KMS-11 (cell line): ENCODE measurements at regions not wholly inside any gene's neighbourhood (a gene's known extent, or its start where the extent isn't known, plus 50 kb on each side); places are given as distances from the start of the nearest gene placed in this dataset.

Source experiments
- H2AFZ ChIP-seq: fragments of 200-600 bp; sonication (generic); 2 replicates; pipeline ENCODE4 v1.6.1; 2016; ENCODE audit warnings: antibody characterized with exemption, mixed run types, low read depth
- H3K27ac ChIP-seq: fragments of 200-600 bp; sonication (generic); 2 replicates; pipeline ENCODE4 v1.6.1; 2016; ENCODE audit warnings: mild to moderate bottlenecking, mixed run types
- H3K27me3 ChIP-seq: fragments of 200-600 bp; sonication (generic); 2 replicates; pipeline ENCODE4 v1.6.1; 2017; ENCODE audit warnings: mild to moderate bottlenecking, low read depth, mixed run types, moderate library complexity; ENCODE audit not compliant: insufficient read depth
- H3K36me3 ChIP-seq: fragments of 200-600 bp; sonication (generic); 2 replicates; pipeline ENCODE4 v1.6.1; 2017; ENCODE audit warnings: mild to moderate bottlenecking, mixed run types; ENCODE audit not compliant: insufficient read depth
- H3K4me1 ChIP-seq: fragments of 200-600 bp; sonication (generic); 2 replicates; pipeline ENCODE4 v1.6.1; 2016; ENCODE audit warnings: mild to moderate bottlenecking, low read depth, mixed run types; ENCODE audit not compliant: poor library complexity, severe bottlenecking
- H3K4me2 ChIP-seq: fragments of 200-600 bp; sonication (generic); 2 replicates; pipeline ENCODE4 v1.7.0; 2016; ENCODE audit warnings: mild to moderate bottlenecking, mixed run types
- H3K4me3 ChIP-seq: fragments of 200-600 bp; sonication (generic); IDR thresholded peaks from 2 replicates; pipeline ENCODE4 v1.6.1; 2017; ENCODE audit warnings: low read depth, low read length, mixed read lengths; ENCODE audit not compliant: insufficient read depth
- H3K79me2 ChIP-seq: fragments of 200-600 bp; sonication (generic); 2 replicates; pipeline ENCODE4 v1.6.1; 2016; ENCODE audit warnings: low read depth, mixed run types; ENCODE audit not compliant: insufficient read depth
- H3K9ac ChIP-seq: fragments of 200-600 bp; sonication (generic); 2 replicates; pipeline ENCODE4 v1.6.1; 2016; ENCODE audit warnings: mild to moderate bottlenecking, mixed run types
- H4K20me1 ChIP-seq: fragments of 200-600 bp; sonication (generic); 2 replicates; pipeline ENCODE4 v1.6.1; 2016; ENCODE audit warnings: mild to moderate bottlenecking, mixed run types; ENCODE audit not compliant: insufficient read depth
- TF ChIP-seq, protein P1 (sequence below): fragments of 200-600 bp; sonication (generic); conservative IDR thresholded peaks from 2 replicates; pipeline ENCODE4 v1.6.1; 2017; ENCODE audit warnings: low read depth, mild to moderate bottlenecking, antibody characterized with exemption, low read length, moderate library complexity, mixed read lengths

DNA sequence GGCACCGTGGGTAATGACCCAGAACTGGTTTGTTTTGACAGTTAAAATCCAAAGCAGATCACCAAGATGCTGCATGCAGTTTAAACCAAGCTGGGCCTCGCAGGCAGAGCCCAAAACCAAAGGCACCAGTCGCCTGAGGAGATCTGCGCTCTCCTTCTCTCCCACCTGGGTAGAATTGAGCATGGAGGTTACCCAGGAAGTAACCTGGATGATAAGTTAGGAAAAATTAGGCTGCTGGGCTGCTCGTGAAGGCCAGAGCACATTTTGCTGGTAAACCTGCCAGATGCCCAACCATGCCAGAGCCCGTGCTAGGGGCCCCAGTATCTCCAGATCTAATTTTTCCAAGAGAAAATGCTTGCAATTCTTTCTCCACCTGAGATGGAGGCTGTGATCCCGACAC lies 388.3 kb upstream of the MGMT start:
- Histone ChIP-seq H3K4me3 (no peak overlapping the region), H3K4me2 (no peak overlapping the region), H3K4me1 (peaks cover 15% of the 10 kb centered on the region), H2AFZ (no peak overlapping the region), H3K27me3 (no peaks in the 10 kb centered on the region), H3K79me2 (no peaks in the 10 kb centered on the region), H4K20me1 (no peaks in the 10 kb centered on the region), H3K36me3 (no peaks in the 10 kb centered on the region), H3K9ac (no peak overlapping the region), H3K27ac (no peak overlapping the region)
- TF ChIP-seq, protein P1, sequence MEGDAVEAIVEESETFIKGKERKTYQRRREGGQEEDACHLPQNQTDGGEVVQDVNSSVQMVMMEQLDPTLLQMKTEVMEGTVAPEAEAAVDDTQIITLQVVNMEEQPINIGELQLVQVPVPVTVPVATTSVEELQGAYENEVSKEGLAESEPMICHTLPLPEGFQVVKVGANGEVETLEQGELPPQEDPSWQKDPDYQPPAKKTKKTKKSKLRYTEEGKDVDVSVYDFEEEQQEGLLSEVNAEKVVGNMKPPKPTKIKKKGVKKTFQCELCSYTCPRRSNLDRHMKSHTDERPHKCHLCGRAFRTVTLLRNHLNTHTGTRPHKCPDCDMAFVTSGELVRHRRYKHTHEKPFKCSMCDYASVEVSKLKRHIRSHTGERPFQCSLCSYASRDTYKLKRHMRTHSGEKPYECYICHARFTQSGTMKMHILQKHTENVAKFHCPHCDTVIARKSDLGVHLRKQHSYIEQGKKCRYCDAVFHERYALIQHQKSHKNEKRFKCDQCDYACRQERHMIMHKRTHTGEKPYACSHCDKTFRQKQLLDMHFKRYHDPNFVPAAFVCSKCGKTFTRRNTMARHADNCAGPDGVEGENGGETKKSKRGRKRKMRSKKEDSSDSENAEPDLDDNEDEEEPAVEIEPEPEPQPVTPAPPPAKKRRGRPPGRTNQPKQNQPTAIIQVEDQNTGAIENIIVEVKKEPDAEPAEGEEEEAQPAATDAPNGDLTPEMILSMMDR = no peak

DNA sequence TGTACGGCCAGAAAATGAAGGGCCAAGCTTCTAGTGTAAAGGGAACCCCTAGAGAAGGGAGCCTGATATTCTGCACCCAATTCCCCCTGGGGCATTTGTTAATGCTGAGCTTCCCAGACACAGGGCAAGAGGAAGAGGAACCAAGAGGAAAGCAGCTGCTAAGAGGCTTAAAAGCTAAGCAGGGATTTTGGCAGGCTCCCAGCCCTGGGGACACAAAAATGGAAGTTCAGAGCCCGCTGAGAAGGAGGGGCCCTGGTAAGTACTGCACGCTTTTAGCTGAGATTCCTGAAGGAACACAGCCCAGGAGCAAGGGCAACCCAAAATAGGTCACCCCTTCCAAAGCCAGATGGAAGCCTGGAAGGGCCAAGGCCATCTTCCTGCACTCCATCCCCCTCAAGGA lies 387.3 kb upstream of the MGMT start:
- no peak overlapping the region for H3K4me3 ChIP-seq

DNA sequence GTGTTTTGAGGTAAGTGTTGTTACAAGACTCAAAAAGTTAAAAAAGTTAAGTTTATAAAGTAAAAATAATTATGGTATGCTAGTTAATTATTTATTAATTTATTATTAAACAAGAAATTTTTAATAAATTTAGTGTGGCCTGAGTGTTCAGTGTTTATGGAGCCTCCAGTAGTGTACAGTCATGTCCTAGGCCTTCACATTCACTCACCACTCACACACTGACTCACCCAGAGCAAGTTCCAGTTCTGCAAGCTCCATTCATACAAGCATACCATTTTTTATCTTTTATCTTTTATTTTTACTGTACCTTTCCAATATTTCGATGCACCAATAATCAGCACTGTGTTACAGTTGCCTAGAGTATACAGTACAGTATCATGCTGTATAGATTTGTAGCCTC lies 381.2 kb upstream of the MGMT start:
- Histone ChIP-seq H3K27me3 (no peaks in the 10 kb centered on the region), H3K4me2 (no peak overlapping the region), H4K20me1 (no peaks in the 10 kb centered on the region), H3K36me3 (no peaks in the 10 kb centered on the region), H3K27ac (no peak overlapping the region), H3K9ac (no peak overlapping the region), H3K4me1 (no peaks in the 10 kb centered on the region), H3K79me2 (no peaks in the 10 kb centered on the region), H3K4me3 (no peak overlapping the region), H2AFZ (no peak overlapping the region)
- TF ChIP-seq, protein P1 = no peak

More for the DNA sequence above, 387.3 kb upstream of the MGMT start:
- no peaks in the 10 kb centered on the region for H3K36me3 ChIP-seq
- no peak overlapping the region for H3K27ac ChIP-seq
- H3K79me2 ChIP-seq = no peaks in the 10 kb centered on the region
- no peaks in the 10 kb centered on the region for H4K20me1 ChIP-seq
- no peak overlapping the region for H3K4me2 ChIP-seq
- no peak overlapping the region for H2AFZ ChIP-seq
- no peaks in the 10 kb centered on the region for H3K27me3 ChIP-seq
- TF ChIP-seq, protein P1 = no peak
- H3K9ac ChIP-seq = no peak overlapping the region
- H3K4me1 ChIP-seq = peaks cover 10% of the 10 kb centered on the region

DNA sequence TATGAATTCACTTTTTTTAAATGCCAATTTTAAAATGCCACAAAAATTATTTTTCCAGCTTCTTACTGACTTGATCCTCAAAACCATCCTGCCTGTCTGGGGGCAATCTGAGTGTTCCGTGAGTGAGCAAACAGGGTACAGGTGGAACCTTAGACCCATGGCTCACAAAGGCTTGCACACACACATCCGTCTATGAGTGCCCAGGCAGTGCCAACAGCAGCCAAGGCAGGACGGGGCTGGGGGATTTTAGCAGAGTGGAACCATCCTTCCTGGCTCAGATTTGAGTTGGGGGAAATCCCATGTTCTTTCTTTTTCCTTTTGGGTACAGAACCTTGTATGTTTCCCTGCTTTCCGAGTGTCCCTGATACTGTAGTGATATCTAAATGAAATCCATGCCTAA lies 377.7 kb upstream of the MGMT start:
- Histone ChIP-seq H4K20me1 (no peaks in the 10 kb centered on the region), H3K4me1 (no peaks in the 10 kb centered on the region), H3K27me3 (no peaks in the 10 kb centered on the region), H3K27ac (no peak overlapping the region), H3K4me3 (no peak overlapping the region), H3K4me2 (no peak overlapping the region), H2AFZ (no peak overlapping the region), H3K79me2 (no peaks in the 10 kb centered on the region), H3K36me3 (no peaks in the 10 kb centered on the region), H3K9ac (no peak overlapping the region)
- TF ChIP-seq, protein P1 = no peak
